GM18951 (cell line): ENCODE measurements at regions not wholly inside any gene's neighbourhood (a gene's known extent, or its start where the extent isn't known, plus 50 kb on each side); places are given as distances from the start of the nearest gene placed in this dataset.

Source experiments
- POLR2A ChIP-seq: IDR thresholded peaks from 4 replicates; pipeline ENCODE4 v1.6.1; 2011; ENCODE audit warnings: mild to moderate bottlenecking; ENCODE audit not compliant: insufficient read length, insufficient read depth; ENCODE audit errors: extremely low read depth
- in situ Hi-C: fragments of 300-500 bp; cut with MboI; formaldehyde crosslinking; loops from one replicate; pipeline ENCODE4 v1.12.0; 2022; ENCODE audit warnings: low sequenced_read_pairs, mixed read lengths, inconsistent platforms; ENCODE audit not compliant: unreplicated experiment

GRCh38 chr1:219387211-219387610 lies 213.5 kb downstream of the LYPLAL1 start:
- in situ Hi-C loops = no loop called here
- no peak for TF ChIP-seq POLR2A

GRCh38 chr1:219385787-219386427 lies 212.2 kb downstream of the LYPLAL1 start:
- in situ Hi-C loops = no loop called here
- no peak for TF ChIP-seq POLR2A

- in situ Hi-C loops = no loop called here
Observed at GRCh38 chr1:219383281-219383680, 209.6 kb downstream of the LYPLAL1 start.

DNA sequence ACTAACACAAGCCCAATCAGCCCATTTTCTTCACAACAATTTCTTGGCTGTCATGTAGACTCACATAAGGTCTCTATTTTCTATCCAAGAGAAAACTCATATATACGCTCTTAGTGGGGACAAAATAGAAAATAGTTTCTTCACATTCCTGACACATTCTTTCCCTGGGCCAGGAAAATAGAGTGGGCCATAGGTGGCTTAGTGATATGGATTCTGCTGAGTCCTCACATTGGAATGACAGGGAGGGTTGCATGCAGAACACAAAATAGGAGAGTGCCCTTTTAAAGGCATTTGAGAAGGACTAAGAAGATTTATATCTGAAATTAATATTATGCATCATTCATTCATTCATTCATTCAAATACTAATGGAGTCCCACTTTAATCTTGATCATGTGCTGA lies 207.7 kb downstream of the LYPLAL1 start:
- no peak for TF ChIP-seq POLR2A
- in situ Hi-C loops = no loop called here

More at GRCh38 chr1:219383281-219383680, 209.6 kb downstream of the LYPLAL1 start:
- TF ChIP-seq POLR2A = no peak

- TF ChIP-seq POLR2A = no peak
- in situ Hi-C loops = no loop called here
Observed at GRCh38 chr1:219380463-219380862, 206.8 kb downstream of the LYPLAL1 start.

DNA sequence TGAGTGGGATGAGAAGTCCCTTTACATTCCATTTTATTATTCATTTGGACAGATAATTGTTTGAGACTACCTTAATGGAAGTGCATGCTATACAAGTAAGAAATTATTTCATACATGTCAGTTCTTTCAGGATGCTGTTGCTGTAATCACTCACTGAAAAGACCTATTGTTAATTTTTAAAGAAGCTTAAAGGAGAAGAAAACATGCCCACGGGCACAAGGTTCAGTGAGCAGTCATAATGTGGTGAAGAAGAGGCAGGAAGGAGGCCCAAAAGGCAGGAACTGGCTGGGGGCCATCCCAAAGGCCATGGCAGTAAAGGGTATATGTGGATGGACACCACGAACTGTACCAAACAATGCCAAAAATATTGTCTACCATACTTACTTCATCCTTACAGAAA lies 206.0 kb downstream of the LYPLAL1 start:
- TF ChIP-seq POLR2A = no peak

DNA sequence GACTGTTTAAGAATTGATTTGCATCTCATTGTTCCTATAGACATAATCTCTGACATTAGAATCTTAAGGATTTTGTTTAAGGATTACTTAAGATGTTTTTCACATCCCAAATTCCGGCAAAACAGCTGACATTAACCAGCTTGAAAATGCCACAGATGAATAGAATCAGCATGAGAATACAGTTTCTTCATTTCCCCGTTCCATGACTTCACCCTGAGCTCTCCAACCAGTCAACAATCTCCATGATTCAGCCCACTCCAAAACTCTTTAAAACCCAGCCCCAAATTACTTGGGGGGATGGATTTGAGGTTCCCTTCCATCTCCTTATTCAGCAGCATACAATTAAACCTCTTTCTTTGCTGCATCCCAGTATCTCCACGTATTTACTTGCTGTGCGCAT lies 201.0 kb downstream of the LYPLAL1 start:
- no peak for TF ChIP-seq POLR2A
- in situ Hi-C loops = no loop called here

More for the DNA sequence above, 206.0 kb downstream of the LYPLAL1 start:
- in situ Hi-C loops = no loop called here

DNA sequence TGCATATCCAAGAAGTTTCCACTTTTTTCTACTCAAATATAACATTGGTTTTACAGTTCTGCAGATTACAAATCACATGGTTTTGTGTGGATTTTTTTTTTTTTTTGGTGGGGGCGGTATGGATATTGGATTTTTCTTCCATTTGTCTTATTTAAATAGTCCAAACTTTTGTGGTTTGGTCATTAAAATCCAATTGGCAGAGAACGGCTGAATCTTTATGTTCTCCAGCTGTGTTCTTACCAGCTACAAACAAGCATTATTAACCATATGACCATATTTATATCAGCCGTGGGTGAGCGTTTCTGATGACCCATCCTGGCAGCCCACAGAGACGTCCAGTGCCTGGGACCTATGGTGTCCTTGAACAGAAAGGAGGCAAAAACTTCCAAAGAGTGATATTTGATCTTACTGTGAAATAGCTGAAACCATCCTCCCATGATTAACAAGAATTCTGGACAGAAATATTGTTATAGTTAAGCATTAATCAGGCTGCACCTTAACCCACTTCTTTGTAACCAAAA lies 200.4 kb downstream of the LYPLAL1 start:
- in situ Hi-C loops = no loop called here
- no peak for TF ChIP-seq POLR2A

DNA sequence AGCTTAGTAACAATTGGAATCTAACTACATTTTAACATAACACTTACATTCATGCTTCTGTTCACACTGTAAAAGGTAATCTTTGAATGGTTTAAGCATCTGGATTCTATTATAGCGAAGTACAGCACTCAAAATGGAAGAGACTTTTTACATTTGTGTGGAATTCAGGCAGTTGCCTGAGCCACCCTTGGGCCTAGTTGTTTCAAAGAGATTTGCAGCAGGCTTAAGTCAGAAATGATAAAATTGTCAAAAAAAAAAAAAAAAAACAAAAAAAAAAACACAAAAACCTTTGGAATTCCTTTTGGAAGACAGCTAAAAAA lies 199.9 kb downstream of the LYPLAL1 start:
- TF ChIP-seq POLR2A = no peak
- in situ Hi-C loops = no loop called here

DNA sequence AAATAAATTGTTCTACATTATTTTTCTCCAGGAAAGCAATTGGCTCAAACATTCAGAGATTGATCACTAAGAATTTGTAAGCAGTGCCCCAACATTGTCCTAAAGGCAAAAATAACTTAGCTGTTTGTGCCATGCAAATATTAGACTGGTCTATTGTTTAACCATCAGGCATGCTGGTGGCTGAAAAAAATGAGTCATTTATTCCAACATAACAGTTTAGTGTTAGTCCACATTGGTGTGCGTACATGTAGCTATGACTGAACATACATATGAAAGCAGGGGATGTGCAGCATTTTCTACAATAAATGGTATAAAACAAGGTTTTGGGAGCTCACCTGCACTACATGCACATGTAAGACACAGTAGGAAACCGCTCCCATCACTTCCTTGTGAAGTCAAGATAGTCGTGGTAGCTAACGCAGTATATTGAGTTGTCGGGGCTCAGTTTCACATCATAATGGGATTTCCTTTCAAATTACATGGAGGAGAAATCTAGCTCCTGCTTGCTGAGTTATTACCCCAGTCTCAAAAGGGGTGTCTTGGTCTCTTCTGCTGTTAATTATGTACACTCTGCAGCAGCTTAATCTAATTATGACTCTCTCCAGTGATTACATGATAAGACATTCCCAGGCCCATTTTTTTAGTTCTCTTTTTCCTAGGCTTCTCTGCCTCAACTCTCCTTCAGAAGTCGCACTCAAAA lies 199.4 kb downstream of the LYPLAL1 start:
- in situ Hi-C loops = no loop called here
- no peak for TF ChIP-seq POLR2A

DNA sequence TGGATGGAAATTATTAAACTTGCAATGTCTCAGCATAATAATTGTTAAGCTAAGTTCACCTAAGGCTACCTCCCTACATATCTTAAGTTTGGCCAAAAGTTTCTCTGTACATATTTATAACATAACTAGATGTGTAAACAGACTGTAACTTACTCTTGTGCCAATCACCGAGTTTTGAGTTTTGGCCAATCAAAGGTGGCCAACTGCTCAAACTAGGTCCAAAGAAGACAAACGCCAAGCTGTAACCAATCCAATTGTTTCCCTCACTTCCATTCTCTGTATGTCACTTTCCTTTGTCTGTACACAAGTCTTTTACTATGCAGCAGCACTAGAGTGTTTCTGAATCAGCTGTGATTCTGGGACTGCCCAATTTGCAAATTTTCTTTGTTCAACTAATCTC lies 197.8 kb downstream of the LYPLAL1 start:
- TF ChIP-seq POLR2A = no peak
- in situ Hi-C loops = no loop called here

DNA sequence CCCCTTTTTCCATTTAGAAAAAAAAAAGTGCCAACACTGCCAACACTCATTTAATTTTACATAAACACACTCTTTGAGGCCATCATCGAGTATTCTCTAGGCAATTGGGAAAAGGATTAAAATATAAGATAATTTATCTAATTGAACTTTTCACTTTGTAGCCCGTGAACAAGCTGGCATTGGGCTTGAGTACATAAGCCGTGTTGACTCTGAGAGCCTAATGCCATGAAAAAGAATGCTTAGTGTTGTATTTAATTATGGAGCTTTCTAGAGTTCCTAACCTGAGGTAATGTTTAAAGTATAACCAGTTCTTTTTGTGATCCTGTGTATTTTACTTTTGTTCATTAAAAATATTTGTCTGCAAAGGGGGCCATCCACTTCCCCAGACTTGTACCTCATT lies 193.8 kb downstream of the LYPLAL1 start:
- TF ChIP-seq POLR2A = no peak
- in situ Hi-C loops = no loop called here

DNA sequence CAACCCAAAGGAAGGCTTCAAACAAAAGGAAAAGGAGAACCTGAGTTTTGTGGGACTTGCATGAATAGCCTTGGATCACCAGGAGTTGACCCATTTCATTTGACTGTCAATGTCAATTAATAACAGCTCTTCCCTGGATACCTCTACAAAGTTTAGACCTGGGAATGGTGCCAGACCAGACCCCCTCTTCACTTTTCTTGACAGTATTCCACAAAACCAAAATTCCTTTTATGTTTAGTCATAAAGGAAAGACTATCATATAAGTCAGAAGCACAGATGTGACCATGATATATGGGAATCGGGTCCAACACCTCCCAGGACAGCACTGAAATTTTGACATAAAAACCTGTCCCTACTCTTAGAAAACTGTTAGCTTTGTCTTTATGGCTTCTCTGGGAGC lies 191.8 kb downstream of the LYPLAL1 start:
- in situ Hi-C loops = no loop called here
- no peak for TF ChIP-seq POLR2A

GRCh38 chr1:219362702-219363101 lies 189.0 kb downstream of the LYPLAL1 start:
- TF ChIP-seq POLR2A = no peak
- in situ Hi-C loops = no loop called here
